IPS DF 6.9 (cell line): ENCODE measurements at regions not wholly inside any gene's neighbourhood (a gene's known extent, or its start where the extent isn't known, plus 50 kb on each side); places are given as distances from the start of the nearest gene placed in this dataset.

Experiments used
- DNase-seq: peaks from one replicate; pipeline ENCODE4 v3.0.0-alpha.2; 2013; ENCODE audit warnings: low read depth, low spot score
- H3K27ac ChIP-seq: one replicate; pipeline ENCODE4 v1.5.1; 2013; ENCODE audit warnings: low read length, control low read depth
- H3K27me3 ChIP-seq: 2 replicates; pipeline ENCODE4 v1.6.1; 2013; ENCODE audit warnings: mild to moderate bottlenecking, low read length; ENCODE audit not compliant: control insufficient read depth, insufficient read depth
- H3K36me3 ChIP-seq: 2 replicates; pipeline ENCODE4 v1.6.1; 2013; ENCODE audit warnings: low read length; ENCODE audit not compliant: control insufficient read depth, insufficient read depth
- H3K4me1 ChIP-seq: 2 replicates; pipeline ENCODE4 v1.6.1; 2013; ENCODE audit warnings: low read length; ENCODE audit not compliant: control insufficient read depth, insufficient read depth
- H3K4me3 ChIP-seq: 2 replicates; pipeline ENCODE4 v1.5.1; 2013; ENCODE audit warnings: mild to moderate bottlenecking, low read length
- H3K9me3 ChIP-seq: 2 replicates; pipeline ENCODE4 v1.6.1; 2013; ENCODE audit warnings: low read length, inconsistent platforms; ENCODE audit not compliant: control insufficient read depth, insufficient read depth
- WGBS: extraction: QIAGEN DNeasy Blood & Tissue Kit; methylation state at CpG from one replicate; pipeline ENCODE4 v1.1.7; 2013; ENCODE audit warnings: mixed read lengths, missing lambda C conversion rate; ENCODE audit not compliant: insufficient read length, insufficient coverage; 5-methylcytosine and 5-hydroxymethylcytosine counted together

GRCh38 chr10:44193166-44193565, 191.7 kb downstream of the CXCL12 start:
- Histone ChIP-seq H3K36me3 (no peaks in the 10 kb centered on the region), H3K9me3 (no peaks in the 10 kb centered on the region), H3K27ac (no peak overlapping the region), H3K4me1 (no peaks in the 10 kb centered on the region), H3K4me3 (no peak overlapping the region), H3K27me3 (no peaks in the 10 kb centered on the region)
- no peak for DNase-seq
- no CpG with 5 or more reads among the region's 3 CpGs for WGBS

- H3K9me3 ChIP-seq = no peaks in the 10 kb centered on the region
- no peaks in the 10 kb centered on the region for H3K36me3 ChIP-seq
- DNase-seq = no peak
- no CpG with 5 or more reads among the region's 6 CpGs for WGBS
- no peaks in the 10 kb centered on the region for H3K4me1 ChIP-seq
- H3K27me3 ChIP-seq = no peaks in the 10 kb centered on the region
- H3K27ac ChIP-seq = no peak overlapping the region
- no peak overlapping the region for H3K4me3 ChIP-seq
Measured at GRCh38 chr10:44192435-44192834, 192.5 kb downstream of the CXCL12 start.

- no peak overlapping the region for H3K27ac ChIP-seq
- no peaks in the 10 kb centered on the region for H3K27me3 ChIP-seq
- H3K9me3 ChIP-seq = no peaks in the 10 kb centered on the region
- no peaks in the 10 kb centered on the region for H3K36me3 ChIP-seq
- H3K4me3 ChIP-seq = no peak overlapping the region
- no peaks in the 10 kb centered on the region for H3K4me1 ChIP-seq
- no peak for DNase-seq
Measured at GRCh38 chr10:44190541-44190940, 194.4 kb downstream of the CXCL12 start.

GRCh38 chr10:44186821-44187220, 198.1 kb downstream of the CXCL12 start:
- DNase-seq = no peak
- no peak overlapping the region for H3K4me3 ChIP-seq
- H3K36me3 ChIP-seq = no peaks in the 10 kb centered on the region
- H3K4me1 ChIP-seq = no peaks in the 10 kb centered on the region
- H3K9me3 ChIP-seq = no peaks in the 10 kb centered on the region
- no CpG with 5 or more reads among the region's 1 CpG for WGBS
- no peak overlapping the region for H3K27ac ChIP-seq
- no peaks in the 10 kb centered on the region for H3K27me3 ChIP-seq

- no peaks in the 10 kb centered on the region for H3K4me1 ChIP-seq
- H3K27ac ChIP-seq = no peak overlapping the region
- no peak overlapping the region for H3K4me3 ChIP-seq
- H3K27me3 ChIP-seq = no peaks in the 10 kb centered on the region
- no peak for DNase-seq
- no peaks in the 10 kb centered on the region for H3K9me3 ChIP-seq
- no peaks in the 10 kb centered on the region for H3K36me3 ChIP-seq
- WGBS = no CpG with 5 or more reads among the region's 2 CpGs
Measured at GRCh38 chr10:44186150-44186549, 198.7 kb downstream of the CXCL12 start.

- no peak overlapping the region for H3K27ac ChIP-seq
- H3K9me3 ChIP-seq = no peaks in the 10 kb centered on the region
- no peaks in the 10 kb centered on the region for H3K27me3 ChIP-seq
- no peak overlapping the region for H3K4me3 ChIP-seq
- no peaks in the 10 kb centered on the region for H3K4me1 ChIP-seq
- WGBS = no CpG with 5 or more reads among the region's 6 CpGs
- no peaks in the 10 kb centered on the region for H3K36me3 ChIP-seq
- no peak for DNase-seq
Measured at GRCh38 chr10:44185315-44185666, 199.6 kb downstream of the CXCL12 start.

- no peak for DNase-seq
- H3K27me3 ChIP-seq = no peaks in the 10 kb centered on the region
- no peaks in the 10 kb centered on the region for H3K9me3 ChIP-seq
- no peaks in the 10 kb centered on the region for H3K4me1 ChIP-seq
- H3K4me3 ChIP-seq = no peak overlapping the region
- no peaks in the 10 kb centered on the region for H3K36me3 ChIP-seq
- no CpG with 5 or more reads among the region's 7 CpGs for WGBS
- H3K27ac ChIP-seq = no peak overlapping the region
Measured at GRCh38 chr10:44184633-44185314, 200.1 kb downstream of the CXCL12 start.

GRCh38 chr10:44183667-44184632, 200.9 kb downstream of the CXCL12 start:
- no CpG with 5 or more reads among the region's 8 CpGs for WGBS
- H3K27me3 ChIP-seq = no peaks in the 10 kb centered on the region

GRCh38 chr10:44182909-44183308, 202.0 kb downstream of the CXCL12 start:
- Histone ChIP-seq H3K4me1 (no peaks in the 10 kb centered on the region), H3K36me3 (no peaks in the 10 kb centered on the region), H3K9me3 (no peaks in the 10 kb centered on the region), H3K27ac (no peak overlapping the region), H3K4me3 (no peak overlapping the region), H3K27me3 (no peaks in the 10 kb centered on the region)
- DNase-seq = no peak
- no CpG with 5 or more reads among the region's 2 CpGs for WGBS

More at GRCh38 chr10:44183667-44184632, 200.9 kb downstream of the CXCL12 start:
- Histone ChIP-seq H3K4me1 (no peaks in the 10 kb centered on the region), H3K4me3 (no peak overlapping the region), H3K9me3 (no peaks in the 10 kb centered on the region), H3K27ac (no peak overlapping the region), H3K36me3 (no peaks in the 10 kb centered on the region)
- DNase-seq = no peak

- no peak for DNase-seq
- Histone ChIP-seq H3K36me3 (no peaks in the 10 kb centered on the region), H3K4me1 (no peaks in the 10 kb centered on the region), H3K27ac (no peak overlapping the region), H3K9me3 (no peaks in the 10 kb centered on the region), H3K27me3 (no peaks in the 10 kb centered on the region), H3K4me3 (no peak overlapping the region)
- no CpG with 5 or more reads among the region's 10 CpGs for WGBS
Measured at GRCh38 chr10:44180321-44181168, 204.4 kb downstream of the CXCL12 start.
